AG04450 (cell line): ENCODE measurements at regions not wholly inside any gene's neighbourhood (a gene's known extent, or its start where the extent isn't known, plus 50 kb on each side); places are given as distances from the start of the nearest gene placed in this dataset.
"Not testable (repeated sequence)": the region's sequence is repeated elsewhere in the genome, so short reads cannot be mapped to it uniquely, and the experiment has no call there.

ENCODE experiments used
- CTCF ChIA-PET: fragments of 300-600, 350-600 bp; formaldehyde crosslinking; extraction: SDS; loops from one replicate; lab custom pipeline; 2022; ENCODE audit warnings: antibody characterized with exemption, inconsistent platforms; lab: Charles Lee
- POLR2A ChIA-PET: fragments of 350-600 bp; formaldehyde crosslinking; extraction: SDS; loops from one replicate; lab custom pipeline; 2021; ENCODE audit warnings: antibody characterized with exemption, inconsistent platforms; lab: Yijun Ruan, JAX
- DNase-seq: peaks from one replicate; pipeline ENCODE4 v3.0.0-alpha.2; 2011; ENCODE audit warnings: low read depth, low spot score
- H3K27ac ChIP-seq: one replicate; pipeline ENCODE4 v1.5.1; 2012; ENCODE audit warnings: low read depth, low read length, control low read depth
- H3K27me3 ChIP-seq: one replicate; pipeline ENCODE4 v1.6.0; 2012; ENCODE audit warnings: low read length; ENCODE audit not compliant: control insufficient read depth, insufficient read depth
- H3K4me3 ChIP-seq: 2 replicates; pipeline ENCODE4 v1.5.1; 2011; ENCODE audit warnings: mild to moderate bottlenecking, low read depth, low read length, control low read depth
- H3K9me3 ChIP-seq: 2 replicates; pipeline ENCODE4 v1.5.1; 2012; ENCODE audit warnings: low read length; ENCODE audit not compliant: control insufficient read depth, insufficient read depth
- TF ChIP-seq, protein P1 (sequence below): IDR thresholded peaks from 2 replicates; pipeline ENCODE4 v1.5.1; 2011; ENCODE audit warnings: low read depth, low read length, control low read depth, inconsistent platforms

DNA sequence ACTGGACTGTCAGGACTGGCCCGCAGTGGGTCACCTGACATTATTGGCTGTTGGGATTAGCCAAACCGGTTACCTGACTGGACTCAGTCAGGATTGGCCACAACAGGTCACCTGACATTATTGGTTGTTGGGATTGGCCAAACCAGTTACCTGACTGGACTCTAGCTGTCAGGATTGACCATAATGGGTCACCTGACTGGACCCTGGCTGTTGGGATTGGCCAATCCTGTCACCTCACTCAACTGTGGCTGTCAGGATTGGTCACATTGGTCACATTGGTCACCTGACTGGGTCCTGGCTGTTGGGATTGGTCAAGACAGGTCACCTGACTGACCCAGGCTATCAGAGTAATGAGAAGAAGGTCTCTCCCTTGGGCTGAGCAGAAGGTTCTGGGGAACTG is 207.7 kb upstream of the SDK2 start:
- CTCF ChIA-PET = no interaction called here
- POLR2A ChIA-PET = no interaction called here
- DNase-seq = no peak
- TF ChIP-seq, protein P1, sequence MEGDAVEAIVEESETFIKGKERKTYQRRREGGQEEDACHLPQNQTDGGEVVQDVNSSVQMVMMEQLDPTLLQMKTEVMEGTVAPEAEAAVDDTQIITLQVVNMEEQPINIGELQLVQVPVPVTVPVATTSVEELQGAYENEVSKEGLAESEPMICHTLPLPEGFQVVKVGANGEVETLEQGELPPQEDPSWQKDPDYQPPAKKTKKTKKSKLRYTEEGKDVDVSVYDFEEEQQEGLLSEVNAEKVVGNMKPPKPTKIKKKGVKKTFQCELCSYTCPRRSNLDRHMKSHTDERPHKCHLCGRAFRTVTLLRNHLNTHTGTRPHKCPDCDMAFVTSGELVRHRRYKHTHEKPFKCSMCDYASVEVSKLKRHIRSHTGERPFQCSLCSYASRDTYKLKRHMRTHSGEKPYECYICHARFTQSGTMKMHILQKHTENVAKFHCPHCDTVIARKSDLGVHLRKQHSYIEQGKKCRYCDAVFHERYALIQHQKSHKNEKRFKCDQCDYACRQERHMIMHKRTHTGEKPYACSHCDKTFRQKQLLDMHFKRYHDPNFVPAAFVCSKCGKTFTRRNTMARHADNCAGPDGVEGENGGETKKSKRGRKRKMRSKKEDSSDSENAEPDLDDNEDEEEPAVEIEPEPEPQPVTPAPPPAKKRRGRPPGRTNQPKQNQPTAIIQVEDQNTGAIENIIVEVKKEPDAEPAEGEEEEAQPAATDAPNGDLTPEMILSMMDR = no peak
- Histone ChIP-seq H3K27me3 (no peaks in the 10 kb centered on the region), H3K4me3 (no peak overlapping the region), H3K9me3 (peaks cover 65% of the 10 kb centered on the region), H3K27ac (no peak overlapping the region)

DNA sequence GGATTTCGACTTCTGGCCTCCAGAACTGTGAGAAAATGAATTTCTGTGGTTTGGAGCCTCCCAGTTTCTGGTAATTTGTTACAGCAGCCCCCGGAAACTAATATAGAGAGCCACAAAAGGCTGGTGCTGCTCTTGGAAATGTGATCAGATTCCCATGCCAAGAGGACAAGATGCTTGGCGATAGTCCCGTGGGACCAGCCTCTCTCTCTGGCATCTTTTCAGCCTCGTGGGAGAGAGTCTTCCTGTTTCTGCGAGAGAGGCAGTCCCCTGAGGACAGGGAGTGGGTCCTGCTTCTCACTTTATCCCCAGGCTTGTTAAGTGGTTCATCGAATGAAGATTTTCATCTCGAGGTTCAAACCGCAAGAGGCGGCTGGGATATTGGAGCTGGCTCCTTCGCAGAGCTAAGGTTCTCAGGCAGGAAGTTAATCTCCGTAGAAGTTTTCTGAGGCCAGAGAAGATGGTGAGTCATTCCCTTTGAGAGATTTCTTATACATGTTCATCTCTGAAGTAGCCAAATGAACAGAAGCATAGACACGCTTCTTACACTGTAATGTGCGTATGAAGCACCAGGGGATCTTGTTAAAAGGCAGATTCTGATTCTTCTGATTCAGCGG is 211.6 kb upstream of the SDK2 start:
- H3K9me3 ChIP-seq = peaks cover 60% of the 10 kb centered on the region
- no peak for DNase-seq
- CTCF ChIA-PET = no interaction called here

DNA sequence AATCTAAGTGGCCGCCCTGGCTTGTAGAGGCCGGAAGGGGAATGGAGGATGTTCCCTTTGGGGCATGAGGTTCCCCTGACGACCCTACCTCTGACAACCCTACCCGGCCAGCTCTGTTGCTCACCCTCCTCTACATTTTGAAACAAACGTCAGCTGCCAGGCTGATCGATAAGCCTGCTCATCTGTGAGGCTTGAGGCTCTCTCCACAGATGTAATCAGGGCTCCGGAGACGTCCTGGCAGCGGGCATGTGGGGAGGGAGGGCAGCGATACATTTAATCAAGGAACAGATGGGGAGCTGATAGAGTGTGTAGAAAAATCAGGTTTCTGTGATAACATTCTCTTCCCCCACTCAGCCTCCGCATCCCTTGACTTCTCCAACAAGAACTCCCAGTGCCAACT is 212.3 kb upstream of the SDK2 start:
- ChIA-PET CTCF (no interaction called here), POLR2A (no interaction called here)
- no peaks in the 10 kb centered on the region for H3K27me3 ChIP-seq
- TF ChIP-seq, protein P1 = no peak
- no peak overlapping the region for H3K27ac ChIP-seq
- DNase-seq = no peak
- H3K9me3 ChIP-seq = peaks cover 61% of the 10 kb centered on the region
- H3K4me3 ChIP-seq = no peak overlapping the region

More for the DNA sequence above, 211.6 kb upstream of the SDK2 start:
- H3K27me3 ChIP-seq = no peaks in the 10 kb centered on the region
- POLR2A ChIA-PET = no interaction called here
- no peak overlapping the region for H3K4me3 ChIP-seq
- TF ChIP-seq, protein P1 = no peak
- H3K27ac ChIP-seq = no peak overlapping the region

DNA sequence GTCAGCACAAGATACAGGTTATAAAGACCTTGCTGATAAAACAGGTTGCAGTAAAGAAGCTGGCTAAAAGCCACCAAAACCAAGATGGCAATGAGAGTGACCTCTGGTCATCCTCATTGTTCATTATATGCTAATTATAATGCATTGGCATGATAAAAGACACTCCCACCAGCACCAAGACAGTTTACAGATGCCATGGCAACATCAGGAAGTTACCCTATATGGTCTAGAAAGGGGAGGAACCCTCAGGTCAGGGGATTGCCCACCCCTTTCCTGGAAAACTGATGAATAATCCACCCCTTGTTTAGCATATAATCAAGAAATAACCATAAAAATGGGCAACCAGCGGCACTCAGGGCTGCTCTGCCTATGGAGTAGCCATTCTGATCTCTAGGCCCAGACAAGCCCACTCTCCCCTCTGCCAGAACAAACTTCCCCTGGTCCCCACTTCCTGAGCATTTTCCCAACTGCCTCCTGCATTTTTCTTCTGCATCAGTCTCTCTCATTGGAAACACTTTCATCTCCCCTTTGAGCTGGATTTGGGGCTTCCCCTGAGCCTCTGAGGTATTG is 215.3 kb upstream of the SDK2 start:
- CTCF ChIA-PET, POLR2A ChIA-PET: not testable (repeated sequence)

DNA sequence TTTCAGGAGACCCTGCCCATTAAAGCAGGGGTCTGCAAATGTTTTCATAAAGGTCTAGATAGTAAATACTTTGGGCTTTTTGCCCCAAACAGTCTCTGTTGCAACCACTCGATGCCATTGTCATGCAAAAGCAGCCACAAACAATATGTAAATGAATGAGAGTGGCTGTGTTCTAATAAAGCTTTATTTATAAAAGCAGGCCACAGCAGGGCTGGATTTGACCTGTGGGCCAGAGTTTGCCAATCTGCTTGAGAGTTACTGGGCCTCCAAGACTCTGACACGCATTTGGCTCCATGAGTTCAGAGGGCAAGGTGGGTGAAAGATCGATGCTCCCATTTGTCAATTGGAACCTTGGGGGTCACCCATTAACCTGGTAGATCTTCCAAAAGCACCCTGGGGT is 217.3 kb upstream of the SDK2 start:
- Histone ChIP-seq H3K27me3 (no peaks in the 10 kb centered on the region), H3K27ac (no peak overlapping the region), H3K9me3 (peaks cover 57% of the 10 kb centered on the region), H3K4me3 (no peak overlapping the region)
- POLR2A ChIA-PET = no interaction called here
- DNase-seq = no peak
- TF ChIP-seq, protein P1 = no peak
- CTCF ChIA-PET = no interaction called here

More for the DNA sequence above, 215.3 kb upstream of the SDK2 start:
- not testable (repeated sequence) for H3K27ac ChIP-seq, H3K27me3 ChIP-seq, DNase-seq, H3K4me3 ChIP-seq
- peaks cover 58% of the 10 kb centered on the region for H3K9me3 ChIP-seq
